Activated naive CD4-positive, alpha-beta T cell treated with anti-CD3 and anti-CD28 coated beads, Interleukin-2, amount 50 U/mL, for 24 hours (primary cell): ENCODE measurements at regions not wholly inside any gene's neighbourhood (a gene's known extent, or its start where the extent isn't known, plus 50 kb on each side); places are given as distances from the start of the nearest gene placed in this dataset.
"Not testable (repeated sequence)": the region's sequence is repeated elsewhere in the genome, so short reads cannot be mapped to it uniquely, and the experiment has no call there.

Experiments used
- H3K27ac Mint-ChIP-seq: one replicate; pipeline ENCODE4 v1.8.0; 2021; ENCODE audit warnings: mild to moderate bottlenecking, mixed read lengths
- H3K27me3 Mint-ChIP-seq: one replicate; pipeline ENCODE4 v1.8.0; 2021; ENCODE audit warnings: mixed read lengths
- H3K36me3 Mint-ChIP-seq: one replicate; pipeline ENCODE4 v1.8.0; 2021; ENCODE audit warnings: mixed read lengths
- H3K4me1 Mint-ChIP-seq: one replicate; pipeline ENCODE4 v1.8.0; 2021; ENCODE audit warnings: mixed read lengths
- H3K4me3 Mint-ChIP-seq: one replicate; pipeline ENCODE4 v1.8.0; 2021; ENCODE audit warnings: mild to moderate bottlenecking, mixed read lengths
- H3K9me3 Mint-ChIP-seq: one replicate; pipeline ENCODE4 v1.8.0; 2021; ENCODE audit warnings: mixed read lengths

- no peaks in the 10 kb centered on the region for H3K36me3 Mint-ChIP-seq
- no peak overlapping the region for H3K4me3 Mint-ChIP-seq
Observed at GRCh38 chr2:183680573-183680972, 556.3 kb downstream of the NUP35 start.

GRCh38 chr2:183684686-183685085 is 560.4 kb downstream of the NUP35 start:
- Mint-ChIP-seq H3K36me3 (no peaks in the 10 kb centered on the region), H3K27me3 (no peaks in the 10 kb centered on the region), H3K27ac (no peak overlapping the region), H3K9me3 (peaks cover 12% of the 10 kb centered on the region), H3K4me3 (no peak overlapping the region), H3K4me1 (no peaks in the 10 kb centered on the region)

More at GRCh38 chr2:183680573-183680972, 556.3 kb downstream of the NUP35 start:
- H3K27ac Mint-ChIP-seq, result no peak overlapping the region
- no peaks in the 10 kb centered on the region for H3K4me1 Mint-ChIP-seq
- peaks cover 3% of the 10 kb centered on the region for H3K9me3 Mint-ChIP-seq
- H3K27me3 Mint-ChIP-seq, result no peaks in the 10 kb centered on the region

- no peak overlapping the region for H3K4me3 Mint-ChIP-seq
- H3K36me3 Mint-ChIP-seq, result no peaks in the 10 kb centered on the region
- H3K27ac Mint-ChIP-seq, result no peak overlapping the region
- H3K27me3 Mint-ChIP-seq, result no peaks in the 10 kb centered on the region
- no peaks in the 10 kb centered on the region for H3K4me1 Mint-ChIP-seq
- peaks cover 17% of the 10 kb centered on the region for H3K9me3 Mint-ChIP-seq
Observed at GRCh38 chr2:183696028-183696427, 571.8 kb downstream of the NUP35 start.

GRCh38 chr2:183709829-183710228 is 585.6 kb downstream of the NUP35 start:
- Mint-ChIP-seq H3K4me3 (no peak overlapping the region), H3K27me3 (no peaks in the 10 kb centered on the region), H3K9me3 (no peaks in the 10 kb centered on the region), H3K27ac (no peak overlapping the region), H3K4me1 (no peaks in the 10 kb centered on the region), H3K36me3 (no peaks in the 10 kb centered on the region)

- Mint-ChIP-seq H3K27ac (no peak overlapping the region), H3K36me3 (no peaks in the 10 kb centered on the region), H3K4me1 (no peaks in the 10 kb centered on the region), H3K27me3 (no peaks in the 10 kb centered on the region), H3K4me3 (no peak overlapping the region), H3K9me3 (no peaks in the 10 kb centered on the region)
Observed at GRCh38 chr2:183718246-183718645, 594.0 kb downstream of the NUP35 start.

- Mint-ChIP-seq H3K36me3 (no peaks in the 10 kb centered on the region), H3K4me1 (no peaks in the 10 kb centered on the region), H3K9me3 (no peaks in the 10 kb centered on the region), H3K4me3 (no peak overlapping the region), H3K27me3 (no peaks in the 10 kb centered on the region), H3K27ac (no peak overlapping the region)
Observed at GRCh38 chr2:183723278-183723677, 599.0 kb downstream of the NUP35 start.

GRCh38 chr2:183729380-183729779 is 605.1 kb downstream of the NUP35 start:
- H3K36me3 Mint-ChIP-seq, result no peaks in the 10 kb centered on the region
- H3K9me3 Mint-ChIP-seq, result no peaks in the 10 kb centered on the region
- H3K27ac Mint-ChIP-seq, result no peak overlapping the region
- no peaks in the 10 kb centered on the region for H3K4me1 Mint-ChIP-seq
- no peak overlapping the region for H3K4me3 Mint-ChIP-seq
- no peaks in the 10 kb centered on the region for H3K27me3 Mint-ChIP-seq

- H3K4me3 Mint-ChIP-seq, result no peak overlapping the region
- no peaks in the 10 kb centered on the region for H3K36me3 Mint-ChIP-seq
- H3K27ac Mint-ChIP-seq, result no peak overlapping the region
- H3K27me3 Mint-ChIP-seq, result no peaks in the 10 kb centered on the region
- no peaks in the 10 kb centered on the region for H3K9me3 Mint-ChIP-seq
- H3K4me1 Mint-ChIP-seq, result no peaks in the 10 kb centered on the region
Observed at GRCh38 chr2:183740241-183740640, 616.0 kb downstream of the NUP35 start.

GRCh38 chr2:183752571-183752970 is 628.3 kb downstream of the NUP35 start:
- Mint-ChIP-seq H3K4me3 (no peak overlapping the region), H3K36me3 (no peaks in the 10 kb centered on the region), H3K4me1 (no peaks in the 10 kb centered on the region), H3K27ac (no peak overlapping the region), H3K9me3 (peaks cover 15% of the 10 kb centered on the region), H3K27me3 (no peaks in the 10 kb centered on the region)

GRCh38 chr2:183759033-183759432 is 634.8 kb downstream of the NUP35 start:
- H3K4me1 Mint-ChIP-seq, result no peaks in the 10 kb centered on the region
- H3K9me3 Mint-ChIP-seq, result peaks cover 5% of the 10 kb centered on the region
- no peaks in the 10 kb centered on the region for H3K27me3 Mint-ChIP-seq
- no peaks in the 10 kb centered on the region for H3K36me3 Mint-ChIP-seq
- no peak overlapping the region for H3K27ac Mint-ChIP-seq
- H3K4me3 Mint-ChIP-seq, result no peak overlapping the region

GRCh38 chr2:183773775-183774174 is 649.5 kb downstream of the NUP35 start:
- Mint-ChIP-seq H3K4me1 (no peaks in the 10 kb centered on the region), H3K36me3 (no peaks in the 10 kb centered on the region), H3K27me3 (no peaks in the 10 kb centered on the region), H3K4me3 (no peak overlapping the region), H3K27ac (no peak overlapping the region), H3K9me3 (no peaks in the 10 kb centered on the region)

- Mint-ChIP-seq H3K4me3 (no peak overlapping the region), H3K27ac (no peak overlapping the region), H3K36me3 (no peaks in the 10 kb centered on the region)
Observed at GRCh38 chr2:183780072-183780471, 655.8 kb downstream of the NUP35 start.

GRCh38 chr2:183782436-183782835 is 658.2 kb downstream of the NUP35 start:
- Mint-ChIP-seq H3K36me3 (no peaks in the 10 kb centered on the region), H3K4me3 (no peak overlapping the region), H3K27ac (no peak overlapping the region), H3K27me3 (no peaks in the 10 kb centered on the region), H3K9me3 (no peaks in the 10 kb centered on the region), H3K4me1 (no peaks in the 10 kb centered on the region)

More at GRCh38 chr2:183780072-183780471, 655.8 kb downstream of the NUP35 start:
- no peaks in the 10 kb centered on the region for H3K9me3 Mint-ChIP-seq
- no peaks in the 10 kb centered on the region for H3K4me1 Mint-ChIP-seq
- no peaks in the 10 kb centered on the region for H3K27me3 Mint-ChIP-seq

GRCh38 chr2:183788796-183789195 is 664.6 kb downstream of the NUP35 start:
- not testable (repeated sequence) for H3K4me1 Mint-ChIP-seq, H3K4me3 Mint-ChIP-seq, H3K36me3 Mint-ChIP-seq, H3K27me3 Mint-ChIP-seq, H3K9me3 Mint-ChIP-seq, H3K27ac Mint-ChIP-seq

- not testable (repeated sequence) for H3K4me3 Mint-ChIP-seq, H3K36me3 Mint-ChIP-seq, H3K4me1 Mint-ChIP-seq, H3K27me3 Mint-ChIP-seq, H3K9me3 Mint-ChIP-seq, H3K27ac Mint-ChIP-seq
Observed at GRCh38 chr2:183792165-183792924, 668.1 kb downstream of the NUP35 start.

GRCh38 chr2:183798535-183798934 is 674.3 kb downstream of the NUP35 start:
- Mint-ChIP-seq H3K4me3 (no peak overlapping the region), H3K4me1 (no peaks in the 10 kb centered on the region), H3K36me3 (no peaks in the 10 kb centered on the region), H3K9me3 (peaks cover 10% of the 10 kb centered on the region), H3K27me3 (no peaks in the 10 kb centered on the region), H3K27ac (no peak overlapping the region)

GRCh38 chr2:183799761-183800160 is 675.5 kb downstream of the NUP35 start:
- no peaks in the 10 kb centered on the region for H3K36me3 Mint-ChIP-seq
- no peaks in the 10 kb centered on the region for H3K27me3 Mint-ChIP-seq
- H3K4me1 Mint-ChIP-seq, result no peaks in the 10 kb centered on the region
- peaks cover 6% of the 10 kb centered on the region for H3K9me3 Mint-ChIP-seq
- no peak overlapping the region for H3K27ac Mint-ChIP-seq
- no peak overlapping the region for H3K4me3 Mint-ChIP-seq
